DOHH2 (cell line): ENCODE measurements at regions not wholly inside any gene's neighbourhood (a gene's known extent, or its start where the extent isn't known, plus 50 kb on each side); places are given as distances from the start of the nearest gene placed in this dataset.

Source experiments
- CTCF ChIP-seq: fragments of 200-600 bp; sonication (generic); IDR thresholded peaks from one replicate; pipeline ENCODE4 v1.5.1; 2014; ENCODE audit warnings: antibody characterized with exemption, mild to moderate bottlenecking, low read depth, low read length; ENCODE audit not compliant: poor library complexity, severe bottlenecking
- EZH2phosphoT487 ChIP-seq: fragments of 200-600 bp; sonication (generic); IDR thresholded peaks from 2 replicates; pipeline ENCODE4 v1.6.1; 2017; ENCODE audit warnings: borderline replicate concordance, mild to moderate bottlenecking, antibody characterized with exemption, low read length, moderate library complexity, mixed read lengths

GRCh38 chr5:96014395-96014794 lies 52.7 kb upstream of the ELL2 start:
- TF ChIP-seq CTCF (no peak), EZH2phosphoT487 (no peak)
